ENCODE measurements at regions not wholly inside any gene's neighbourhood (a gene's known extent, or its start where the extent isn't known, plus 50 kb on each side); places are given as distances from the start of the nearest gene placed in this dataset.
A peak's percentile ranks its signal among the peaks of the same experiment; 100 is the strongest.

DNA sequence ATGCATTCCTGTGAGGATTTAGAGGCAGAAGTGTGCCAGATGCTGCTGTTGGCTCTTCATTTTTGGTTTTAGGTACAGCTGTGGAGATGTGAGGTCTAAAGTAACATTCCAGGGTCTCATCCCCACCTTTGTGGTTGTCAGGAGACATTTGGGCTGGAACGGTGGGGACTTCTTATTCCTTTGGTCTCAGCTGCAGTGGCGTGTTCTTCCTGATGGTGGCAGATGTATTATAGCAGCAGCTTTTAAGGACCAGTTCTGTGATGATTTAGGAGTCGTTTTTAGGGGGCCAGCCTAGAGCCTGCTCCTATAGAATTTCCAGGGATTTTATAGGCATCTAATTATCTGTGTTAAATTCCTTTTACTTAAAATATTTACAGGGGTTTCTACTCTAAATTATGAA, 221.0 kb upstream of the EOMES start:
- no peak for DNase-seq (ENCODE audit: low read depth)
- TF ChIP-seq, protein P1, sequence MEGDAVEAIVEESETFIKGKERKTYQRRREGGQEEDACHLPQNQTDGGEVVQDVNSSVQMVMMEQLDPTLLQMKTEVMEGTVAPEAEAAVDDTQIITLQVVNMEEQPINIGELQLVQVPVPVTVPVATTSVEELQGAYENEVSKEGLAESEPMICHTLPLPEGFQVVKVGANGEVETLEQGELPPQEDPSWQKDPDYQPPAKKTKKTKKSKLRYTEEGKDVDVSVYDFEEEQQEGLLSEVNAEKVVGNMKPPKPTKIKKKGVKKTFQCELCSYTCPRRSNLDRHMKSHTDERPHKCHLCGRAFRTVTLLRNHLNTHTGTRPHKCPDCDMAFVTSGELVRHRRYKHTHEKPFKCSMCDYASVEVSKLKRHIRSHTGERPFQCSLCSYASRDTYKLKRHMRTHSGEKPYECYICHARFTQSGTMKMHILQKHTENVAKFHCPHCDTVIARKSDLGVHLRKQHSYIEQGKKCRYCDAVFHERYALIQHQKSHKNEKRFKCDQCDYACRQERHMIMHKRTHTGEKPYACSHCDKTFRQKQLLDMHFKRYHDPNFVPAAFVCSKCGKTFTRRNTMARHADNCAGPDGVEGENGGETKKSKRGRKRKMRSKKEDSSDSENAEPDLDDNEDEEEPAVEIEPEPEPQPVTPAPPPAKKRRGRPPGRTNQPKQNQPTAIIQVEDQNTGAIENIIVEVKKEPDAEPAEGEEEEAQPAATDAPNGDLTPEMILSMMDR (IDR thresholded peaks at IDR 0.05; ENCODE audit: low read depth, low read length, missing control alignments): peak; percentile 46
- no peak overlapping the region for H3K4me3 ChIP-seq (ENCODE audit: low read depth, low read length)
- in situ Hi-C loops (cut with HindIII; ENCODE audit: low sequenced_read_pairs): no loop called here

DNA sequence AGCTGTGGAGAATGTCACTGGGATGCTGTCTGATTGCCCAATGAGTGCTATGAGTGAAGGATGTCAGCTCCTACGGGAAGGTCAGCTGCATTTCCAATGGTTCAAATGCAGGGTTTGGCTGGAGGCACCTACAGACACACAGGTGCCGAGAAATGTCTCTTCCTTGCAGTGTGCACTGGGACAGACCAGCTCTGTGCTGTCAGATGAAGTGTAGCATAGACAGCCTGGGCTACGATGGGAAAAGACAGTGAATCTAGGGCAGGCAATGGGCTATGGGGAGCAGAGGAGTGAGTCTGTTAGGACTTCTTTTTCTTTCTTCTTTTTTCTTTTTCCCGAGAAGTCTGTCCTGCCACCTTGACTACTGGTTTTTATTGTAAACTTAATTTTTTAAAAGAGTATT, 223.1 kb upstream of the EOMES start:
- no peak overlapping the region for H3K4me3 ChIP-seq (ENCODE audit: low read depth, low read length)
- TF ChIP-seq, protein P1 (IDR thresholded peaks at IDR 0.05; ENCODE audit: low read depth, low read length, missing control alignments): no peak
- in situ Hi-C loops (cut with HindIII; ENCODE audit: low sequenced_read_pairs): no loop called here
- DNase-seq (ENCODE audit: low read depth): no peak

DNA sequence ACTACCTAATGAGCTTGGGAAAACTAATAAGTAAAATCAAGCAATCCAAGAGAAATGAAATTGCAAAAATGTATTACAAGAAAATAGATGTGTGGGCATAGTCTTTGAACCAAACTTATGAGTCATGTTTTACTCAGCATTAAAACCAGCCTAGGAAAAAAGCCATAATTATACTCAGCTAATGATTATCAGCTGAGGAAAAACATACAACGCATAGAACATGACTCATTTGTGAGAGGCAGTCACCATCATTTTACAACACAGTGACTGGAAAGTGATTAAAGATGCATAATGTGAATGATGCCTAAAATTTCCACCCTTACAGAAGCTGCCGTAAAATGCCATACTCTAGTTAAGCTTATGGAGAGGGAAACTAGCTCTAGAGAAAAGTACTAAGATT, 238.0 kb upstream of the EOMES start:
- TF ChIP-seq, protein P1 (IDR thresholded peaks at IDR 0.05; ENCODE audit: low read depth, low read length, missing control alignments): no peak
- H3K4me3 ChIP-seq (ENCODE audit: low read depth, low read length): no peak overlapping the region
- no peak for DNase-seq (ENCODE audit: low read depth)
- in situ Hi-C loops (cut with HindIII; ENCODE audit: low sequenced_read_pairs): no loop called here

DNA sequence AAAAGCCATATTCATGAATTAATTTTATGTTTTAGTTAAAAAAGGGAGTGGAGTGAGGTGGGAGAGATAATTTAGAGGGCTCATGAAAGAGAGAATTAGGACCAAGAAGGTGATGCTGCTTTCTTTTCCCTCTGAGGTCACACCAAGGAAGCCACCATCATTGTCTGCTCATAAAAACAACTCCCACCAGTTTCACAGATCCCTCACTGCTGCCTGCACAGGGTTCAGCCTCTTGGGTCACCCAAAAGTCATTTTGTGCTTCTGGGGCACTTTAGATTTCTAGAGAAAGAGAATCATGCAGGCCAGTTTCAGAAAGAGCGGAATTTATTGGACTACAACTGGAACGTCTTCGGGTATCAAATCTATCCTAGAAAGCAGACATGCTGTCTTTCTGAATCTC, 241.4 kb upstream of the EOMES start:
- no peak overlapping the region for H3K4me3 ChIP-seq (ENCODE audit: low read depth, low read length)
- in situ Hi-C loops (cut with HindIII; ENCODE audit: low sequenced_read_pairs): no loop called here
- no peak for DNase-seq (ENCODE audit: low read depth)

DNA sequence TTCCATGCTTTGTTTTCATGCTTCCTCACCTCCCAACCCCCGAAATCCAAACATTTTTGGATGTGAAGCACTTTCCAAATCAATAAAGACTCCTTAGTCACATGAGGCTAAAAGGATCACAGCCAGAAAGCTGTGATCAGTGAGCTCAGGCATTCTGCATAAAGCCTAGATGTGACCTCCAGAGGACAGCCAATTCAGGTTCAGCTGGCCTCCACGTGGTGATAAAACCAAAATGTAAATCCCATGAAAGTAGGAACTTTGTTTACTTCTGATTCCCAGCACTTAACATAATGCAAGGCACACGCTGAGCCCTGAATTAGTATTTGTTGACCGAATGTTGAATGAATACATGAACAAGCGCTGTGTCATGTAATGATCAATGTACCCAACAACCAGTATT, 249.5 kb upstream of the EOMES start:
- in situ Hi-C loops (cut with HindIII; ENCODE audit: low sequenced_read_pairs): no loop called here

More for the DNA sequence above, 241.4 kb upstream of the EOMES start:
- TF ChIP-seq, protein P1 (IDR thresholded peaks at IDR 0.05; ENCODE audit: low read depth, low read length, missing control alignments): no peak

DNA sequence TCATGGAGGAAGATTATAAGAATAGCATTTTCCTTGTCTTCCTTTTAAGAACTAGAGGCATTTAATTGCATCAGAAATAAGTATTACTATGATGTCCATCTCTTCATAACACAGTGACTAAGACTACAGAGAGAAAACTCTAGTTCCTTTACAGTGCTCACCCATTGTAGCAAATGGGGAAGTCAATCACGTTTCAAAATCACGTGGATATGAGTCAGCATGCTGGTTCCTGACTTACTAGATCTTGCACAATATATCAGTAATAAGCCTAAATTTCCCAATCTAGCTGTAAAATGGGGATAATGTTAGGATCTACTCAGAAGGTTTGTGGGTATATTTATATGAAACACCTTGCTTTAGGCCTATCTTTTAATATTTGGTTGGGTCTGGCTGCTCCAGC, 254.8 kb upstream of the EOMES start:
- TF ChIP-seq, protein P1 (IDR thresholded peaks at IDR 0.05; ENCODE audit: low read depth, low read length, missing control alignments): no peak
- no peak overlapping the region for H3K4me3 ChIP-seq (ENCODE audit: low read depth, low read length)
- no peak for DNase-seq (ENCODE audit: low read depth)
- in situ Hi-C loops (cut with HindIII; ENCODE audit: low sequenced_read_pairs): no loop called here

More for the DNA sequence above, 249.5 kb upstream of the EOMES start:
- TF ChIP-seq, protein P1 (IDR thresholded peaks at IDR 0.05; ENCODE audit: low read depth, low read length, missing control alignments): no peak
- no peak for DNase-seq (ENCODE audit: low read depth)
- H3K4me3 ChIP-seq (ENCODE audit: low read depth, low read length): no peak overlapping the region

DNA sequence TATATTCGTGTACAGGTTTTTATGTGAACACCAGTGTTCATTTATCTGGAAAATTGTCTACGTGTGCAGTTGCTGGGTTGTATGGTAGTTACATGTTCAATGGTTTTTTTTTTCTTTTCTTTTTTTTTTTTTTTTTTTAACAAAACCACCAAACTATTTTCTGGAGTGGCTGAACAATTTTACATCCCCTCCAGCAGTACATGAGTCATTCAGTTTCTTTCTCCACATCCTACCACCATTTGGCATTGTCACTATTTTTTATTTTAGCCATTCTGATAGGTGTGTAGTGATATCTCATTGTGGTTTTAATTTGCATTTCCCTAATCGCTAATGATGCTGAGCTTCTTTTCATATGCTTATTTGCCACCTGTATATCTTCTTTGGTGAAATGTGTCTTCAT, 256.3 kb upstream of the EOMES start:
- peak; percentile 3 for DNase-seq (ENCODE audit: low read depth)
- no peak overlapping the region for H3K4me3 ChIP-seq (ENCODE audit: low read depth, low read length)
- TF ChIP-seq, protein P1 (IDR thresholded peaks at IDR 0.05; ENCODE audit: low read depth, low read length, missing control alignments): no peak
- in situ Hi-C loops (cut with HindIII; ENCODE audit: low sequenced_read_pairs): no loop called here

All from astrocyte of the cerebellum (primary cell).